Right lobe of liver (tissue), 6 donors: ENCODE measurements at regions not wholly inside any gene's neighbourhood (a gene's known extent, or its start where the extent isn't known, plus 50 kb on each side); places are given as distances from the start of the nearest gene placed in this dataset.

Experiments used
- ATAC-seq, 4 donors: fragments of 200-7000 bp; cut with Tn5 transposase; one replicate each; pipeline ENCODE4 v1.9.1; 2020; ENCODE audit warnings: mild to moderate bottlenecking in 4 of 4, moderate library complexity in 4 of 4
- DNase-seq, 3 donors: peaks; one replicate each; pipeline ENCODE4 v3.0.0-alpha.2; 2020
- H3K27ac ChIP-seq, 3 donors: fragments of 200-600 bp; one replicate each; pipeline ENCODE4 v1.8.0; 2022
- H3K27me3 ChIP-seq, 2 donors: fragments of 200-600 bp; one replicate each; pipeline ENCODE4 v1.8.0; 2022
- H3K36me3 ChIP-seq, 4 donors: fragments of 200-600 bp; sonication (generic) in 1 of 4; one replicate each; pipeline versions ENCODE4 v1.5.1 to v1.8.0; 2017 to 2022; ENCODE audit warnings: control low read depth in 1 of 4
- H3K4me1 ChIP-seq, 4 donors: fragments of 200-600 bp; sonication (generic) in 1 of 4; one replicate each; pipeline versions ENCODE4 v1.5.1 to v1.8.0; 2017 to 2022; ENCODE audit warnings: control low read depth in 1 of 4
- H3K4me3 ChIP-seq, 3 donors: fragments of 200-600 bp; one replicate each; pipeline ENCODE4 v1.8.0; 2022
- H3K9me3 ChIP-seq, 4 donors: fragments of 200-600 bp; sonication (generic) in 1 of 4; one replicate each; pipeline versions ENCODE4 v1.5.1 to v1.8.0; 2017 to 2022; ENCODE audit warnings: control low read depth in 1 of 4
- CTCF ChIP-seq, 4 donors: fragments of 200-600 bp in 3 of 4; fragments of 450-650 bp in 1 of 4; IDR thresholded peaks; one replicate each; pipeline versions ENCODE4 v1.5.1 to v1.8.0; 2016 to 2022; ENCODE audit warnings: antibody characterized with exemption in 4 of 4, mild to moderate bottlenecking in 2 of 4
- POLR2A ChIP-seq: fragments of 450-650 bp; IDR thresholded peaks from one replicate; pipeline ENCODE4 v1.6.1; 2017; ENCODE audit warnings: antibody characterized with exemption, mild to moderate bottlenecking
- whole genome bisulfite sequencing: methylation state at CpG from one replicate; pipeline ENCODE4 v1.1.6; 2018; ENCODE audit warnings: low coverage, low lambda C conversion rate; ENCODE audit not compliant: insufficient coverage; ENCODE audit errors: missing lambda C conversion rate; 5-methylcytosine and 5-hydroxymethylcytosine counted together
- intact Hi-C, 2 donors: fragments of 100-400 bp; cut with DNase I; formaldehyde crosslinking; loops; one replicate each; pipeline versions ENCODE4 v1.11.2 to v1.14.1; 2022
- donor health status: DM: no; HTN: yes; CAD: no.
- donor health status: DM: no; HTN: no; CAD: no.
- donor health status: DM: no; HTN: no; CAD: no.
- donor health status: DM: no; HTN: yes; CAD: no.
- donor health status: DM: no; HTN: yes; CAD: no.

DNA sequence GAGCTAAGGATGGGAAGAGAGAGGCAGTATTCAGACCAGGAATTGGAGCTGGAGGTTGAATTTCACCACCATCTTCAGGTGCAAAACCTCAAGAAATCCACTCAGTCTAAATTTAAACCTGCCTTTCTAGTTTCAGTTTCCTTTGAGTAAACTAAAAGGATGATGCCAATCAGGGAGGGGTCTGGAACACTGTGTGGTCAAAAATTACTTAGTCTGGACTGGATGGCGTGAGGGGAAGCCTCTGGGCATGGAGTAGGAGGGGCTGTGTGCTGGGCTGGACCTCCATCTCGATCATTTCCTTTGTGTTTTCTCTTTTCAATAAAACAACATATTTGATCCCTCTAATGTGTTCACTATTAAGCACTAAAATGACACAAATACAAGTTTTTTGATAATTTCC is 120.1 kb downstream of the GC start:
- DNase-seq (no peak), ATAC-seq (no peak)
- 71% methylated on average over 2 of the region's 2 CpGs for WGBS
- Histone ChIP-seq H3K4me1 (peaks cover 0 to 8% (median 3%) of the 10 kb centered on the region in 4 donors), H3K27me3 (no peaks in the 10 kb centered on the region), H3K4me3 (no peak overlapping the region), H3K27ac (no peak overlapping the region), H3K36me3 (no peaks in the 10 kb centered on the region), H3K9me3 (no peaks in the 10 kb centered on the region)
- TF ChIP-seq POLR2A (no peak), CTCF (IDR thresholded peaks at IDR 0.05) (no peak)
- intact Hi-C loops: no loop called here

GRCh38 chr4:71659979-71660378 is 123.9 kb downstream of the GC start:
- H3K4me3 ChIP-seq: no peak overlapping the region
- peaks cover 0 to under 1% (median 0%) of the 10 kb centered on the region in 4 donors for H3K4me1 ChIP-seq
- no peak overlapping the region for H3K27ac ChIP-seq
- no peaks in the 10 kb centered on the region for H3K27me3 ChIP-seq
- 93% methylated on average over 2 of the region's 2 CpGs for WGBS
- H3K36me3 ChIP-seq: no peaks in the 10 kb centered on the region
- ATAC-seq (no peak), DNase-seq (no peak)
- TF ChIP-seq CTCF (IDR thresholded peaks at IDR 0.05) (no peak), POLR2A (no peak)
- intact Hi-C loops: no loop called here
- H3K9me3 ChIP-seq: no peaks in the 10 kb centered on the region

DNA sequence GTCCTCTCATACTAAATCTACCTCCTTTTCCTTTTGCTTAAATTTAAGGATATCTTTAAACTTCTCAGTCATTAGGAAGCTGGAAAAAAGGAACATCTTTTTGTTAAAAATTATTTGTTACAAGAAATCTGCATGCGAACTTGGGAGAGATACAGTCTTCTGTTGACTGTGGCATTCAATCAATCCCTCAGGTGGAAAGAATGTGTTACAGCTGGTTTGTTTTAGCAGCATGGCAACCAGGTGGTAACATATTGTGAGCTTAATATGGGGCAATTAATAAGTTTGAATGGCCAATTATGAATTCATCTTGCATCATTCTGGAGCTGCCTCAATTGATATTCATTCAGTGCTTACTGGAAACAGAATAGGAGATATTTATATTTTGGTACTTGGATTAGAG is 135.0 kb downstream of the GC start:
- H3K27me3 ChIP-seq: no peaks in the 10 kb centered on the region
- no peak for ATAC-seq

GRCh38 chr4:71648448-71648847 is 135.4 kb downstream of the GC start:
- no peak for TF ChIP-seq POLR2A
- no peak for TF ChIP-seq CTCF (IDR thresholded peaks at IDR 0.05)

More for the DNA sequence above, 135.0 kb downstream of the GC start:
- no peak for TF ChIP-seq CTCF (IDR thresholded peaks at IDR 0.05)
- TF ChIP-seq POLR2A: no peak
- Histone ChIP-seq H3K9me3 (no peaks in the 10 kb centered on the region), H3K4me1 (no peaks in the 10 kb centered on the region), H3K4me3 (no peak overlapping the region), H3K36me3 (no peaks in the 10 kb centered on the region), H3K27ac (no peak overlapping the region)
- 71% methylated on average over 1 of the region's 1 CpG for WGBS
- no peak for DNase-seq
- intact Hi-C loops: no loop called here

DNA sequence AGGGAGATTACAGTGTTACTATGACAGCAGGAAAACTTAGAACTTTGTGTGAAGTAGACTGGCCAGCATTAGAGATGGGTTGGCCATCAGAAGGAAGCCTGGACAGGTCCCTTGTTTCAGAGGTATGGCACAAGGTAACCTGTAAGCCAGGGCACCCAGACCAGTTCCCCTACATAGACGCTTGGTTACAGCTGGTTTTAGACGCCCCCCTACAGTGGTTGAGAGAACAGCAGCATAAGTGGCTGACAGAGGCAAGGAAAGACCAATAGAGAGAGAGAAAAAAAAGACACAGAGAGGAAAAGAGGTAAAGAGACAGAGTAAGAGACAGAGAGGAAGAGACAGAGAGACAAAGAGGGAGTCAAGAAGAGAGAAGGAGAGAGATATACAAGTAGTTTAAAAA is 144.5 kb downstream of the GC start:
- Histone ChIP-seq H3K4me1 (no peaks in the 10 kb centered on the region), H3K36me3 (no peaks in the 10 kb centered on the region), H3K4me3 (no peak overlapping the region), H3K27ac (no peak overlapping the region), H3K27me3 (no peaks in the 10 kb centered on the region), H3K9me3 (no peaks in the 10 kb centered on the region)
- TF ChIP-seq POLR2A: no peak
- TF ChIP-seq CTCF (IDR thresholded peaks at IDR 0.05): no peak
- DNase-seq (no peak), ATAC-seq (no peak)
- intact Hi-C loops: no loop called here
- WGBS: 56% methylated on average over 2 of the region's 2 CpGs

More at GRCh38 chr4:71648448-71648847, 135.4 kb downstream of the GC start:
- H3K27ac ChIP-seq: no peak overlapping the region
- H3K36me3 ChIP-seq: no peaks in the 10 kb centered on the region
- intact Hi-C loops: no loop called here
- H3K4me3 ChIP-seq: no peak overlapping the region
- DNase-seq: no peak
- no peak for ATAC-seq
- 64% methylated on average over 5 of the region's 5 CpGs for WGBS
- no peaks in the 10 kb centered on the region for H3K9me3 ChIP-seq
- no peaks in the 10 kb centered on the region for H3K27me3 ChIP-seq
- H3K4me1 ChIP-seq: no peaks in the 10 kb centered on the region
